Right lobe of liver (tissue), 6 donors: ENCODE measurements at regions not wholly inside any gene's neighbourhood (a gene's known extent, or its start where the extent isn't known, plus 50 kb on each side); places are given as distances from the start of the nearest gene placed in this dataset.

Experiments
- ATAC-seq, 4 donors: fragments of 200-7000 bp; cut with Tn5 transposase; one replicate each; pipeline ENCODE4 v1.9.1; 2020; ENCODE audit warnings: mild to moderate bottlenecking in 4 of 4, moderate library complexity in 4 of 4
- DNase-seq, 3 donors: peaks; one replicate each; pipeline ENCODE4 v3.0.0-alpha.2; 2020
- H3K27ac ChIP-seq, 3 donors: fragments of 200-600 bp; one replicate each; pipeline ENCODE4 v1.8.0; 2022
- H3K27me3 ChIP-seq, 2 donors: fragments of 200-600 bp; one replicate each; pipeline ENCODE4 v1.8.0; 2022
- H3K36me3 ChIP-seq, 4 donors: fragments of 200-600 bp; sonication (generic) in 1 of 4; one replicate each; pipeline versions ENCODE4 v1.5.1 to v1.8.0; 2017 to 2022; ENCODE audit warnings: control low read depth in 1 of 4
- H3K4me1 ChIP-seq, 4 donors: fragments of 200-600 bp; sonication (generic) in 1 of 4; one replicate each; pipeline versions ENCODE4 v1.5.1 to v1.8.0; 2017 to 2022; ENCODE audit warnings: control low read depth in 1 of 4
- H3K4me3 ChIP-seq, 3 donors: fragments of 200-600 bp; one replicate each; pipeline ENCODE4 v1.8.0; 2022
- H3K9me3 ChIP-seq, 4 donors: fragments of 200-600 bp; sonication (generic) in 1 of 4; one replicate each; pipeline versions ENCODE4 v1.5.1 to v1.8.0; 2017 to 2022; ENCODE audit warnings: control low read depth in 1 of 4
- CTCF ChIP-seq, 4 donors: fragments of 200-600 bp in 3 of 4; fragments of 450-650 bp in 1 of 4; IDR thresholded peaks; one replicate each; pipeline versions ENCODE4 v1.5.1 to v1.8.0; 2016 to 2022; ENCODE audit warnings: antibody characterized with exemption in 4 of 4, mild to moderate bottlenecking in 2 of 4
- POLR2A ChIP-seq: fragments of 450-650 bp; IDR thresholded peaks from one replicate; pipeline ENCODE4 v1.6.1; 2017; ENCODE audit warnings: antibody characterized with exemption, mild to moderate bottlenecking
- WGBS: methylation state at CpG from one replicate; pipeline ENCODE4 v1.1.6; 2018; ENCODE audit warnings: low coverage, low lambda C conversion rate; ENCODE audit not compliant: insufficient coverage; ENCODE audit errors: missing lambda C conversion rate; 5-methylcytosine and 5-hydroxymethylcytosine counted together
- intact Hi-C, 2 donors: fragments of 100-400 bp; cut with DNase I; formaldehyde crosslinking; loops; one replicate each; pipeline versions ENCODE4 v1.11.2 to v1.14.1; 2022
- donor health status: DM: no; HTN: yes; CAD: no.
- donor health status: DM: no; HTN: no; CAD: no.
- donor health status: DM: no; HTN: no; CAD: no.
- donor health status: DM: no; HTN: yes; CAD: no.
- donor health status: DM: no; HTN: yes; CAD: no.

DNA sequence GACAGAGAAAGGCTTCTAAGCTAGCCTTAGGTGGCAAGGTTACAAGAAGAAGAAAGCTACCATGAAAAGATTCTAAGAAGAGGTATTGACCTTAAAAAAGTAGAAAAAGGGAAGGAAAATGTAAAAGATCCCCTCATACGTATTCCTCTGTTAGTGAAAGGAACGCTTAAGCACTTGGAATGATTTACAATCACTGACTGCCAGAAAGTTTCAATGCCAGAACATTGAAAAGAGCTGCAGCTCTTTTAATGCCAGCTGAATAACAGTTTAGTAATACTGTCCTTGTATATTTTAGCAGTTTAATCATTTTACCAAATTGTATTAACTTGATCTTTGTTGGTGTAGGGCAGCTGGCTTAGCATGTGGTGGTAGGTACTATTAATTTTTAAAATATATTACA is 650.7 kb downstream of the FAM181B start:
- Histone ChIP-seq H3K27me3 (no peaks in the 10 kb centered on the region), H3K36me3 (no peaks in the 10 kb centered on the region), H3K27ac (no peak overlapping the region), H3K4me3 (no peak overlapping the region), H3K4me1 (no peaks in the 10 kb centered on the region), H3K9me3 (no peaks in the 10 kb centered on the region)
- intact Hi-C loops, result no loop called here
- no peak for DNase-seq
- no peak for TF ChIP-seq POLR2A
- no peak for TF ChIP-seq CTCF (IDR thresholded peaks at IDR 0.05)
- 66% methylated on average over 2 of the region's 2 CpGs for WGBS
- no peak for ATAC-seq

DNA sequence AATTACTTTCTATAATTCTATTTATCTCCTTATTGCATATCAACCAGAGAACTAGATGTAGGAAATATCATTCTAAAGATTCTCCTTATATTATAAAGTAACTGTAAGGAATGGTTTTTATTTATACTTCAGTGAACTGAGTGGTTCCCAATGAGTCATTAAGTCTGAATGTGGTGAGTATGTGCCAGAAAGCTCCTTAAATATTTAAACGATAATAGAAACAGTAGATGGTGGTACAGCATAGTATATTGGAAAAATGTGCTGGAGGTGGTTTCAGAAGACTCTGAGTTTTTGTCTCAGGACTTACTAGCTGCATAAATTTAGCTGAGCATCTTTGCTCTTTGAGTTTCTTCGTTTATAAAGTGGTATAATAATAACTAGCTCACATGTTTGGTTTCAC is 653.5 kb downstream of the FAM181B start:
- intact Hi-C loops, result no loop called here
- TF ChIP-seq POLR2A (no peak), CTCF (IDR thresholded peaks at IDR 0.05) (no peak)
- H3K27ac ChIP-seq, result no peak overlapping the region
- no peaks in the 10 kb centered on the region for H3K4me1 ChIP-seq
- DNase-seq, result no peak
- no peak for ATAC-seq
- 37% methylated on average over 2 of the region's 2 CpGs for WGBS
- no peaks in the 10 kb centered on the region for H3K36me3 ChIP-seq
- H3K27me3 ChIP-seq, result no peaks in the 10 kb centered on the region
- H3K4me3 ChIP-seq, result no peak overlapping the region
- H3K9me3 ChIP-seq, result no peaks in the 10 kb centered on the region

GRCh38 chr11:82076126-82076525 is 657.5 kb downstream of the FAM181B start:
- intact Hi-C loops, result no loop called here
- no peak for ATAC-seq
- Histone ChIP-seq H3K4me1 (no peaks in the 10 kb centered on the region), H3K9me3 (no peaks in the 10 kb centered on the region), H3K27ac (no peak overlapping the region), H3K27me3 (no peaks in the 10 kb centered on the region), H3K4me3 (no peak overlapping the region), H3K36me3 (no peaks in the 10 kb centered on the region)
- DNase-seq, result no peak
- 51% methylated on average over 3 of the region's 3 CpGs for WGBS
- TF ChIP-seq POLR2A, result no peak
- no peak for TF ChIP-seq CTCF (IDR thresholded peaks at IDR 0.05)

DNA sequence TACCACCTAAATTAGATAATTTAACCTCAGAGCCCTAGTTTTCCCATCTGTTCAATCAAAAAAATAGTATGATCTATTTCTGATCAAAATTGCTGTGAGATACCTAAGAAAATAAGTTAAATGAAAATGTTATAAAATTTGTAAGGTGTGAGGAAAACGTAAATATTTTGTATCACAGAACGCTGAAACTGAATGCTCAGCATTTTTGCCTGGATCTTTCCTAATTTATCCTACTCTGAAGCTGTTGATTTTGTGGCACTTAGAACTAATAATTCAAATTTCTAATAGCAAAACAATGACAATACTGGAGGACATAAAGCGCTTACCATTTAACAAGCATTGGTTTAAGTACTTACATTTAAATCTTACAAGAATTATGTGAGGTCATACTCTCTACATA is 674.2 kb downstream of the FAM181B start:
- 80% methylated on average over 3 of the region's 3 CpGs for WGBS
- TF ChIP-seq POLR2A (no peak), CTCF (IDR thresholded peaks at IDR 0.05) (no peak)
- intact Hi-C loops, result no loop called here
- H3K27me3 ChIP-seq, result no peaks in the 10 kb centered on the region
- no peaks in the 10 kb centered on the region for H3K36me3 ChIP-seq
- H3K27ac ChIP-seq, result no peak overlapping the region
- no peak overlapping the region for H3K4me3 ChIP-seq
- no peaks in the 10 kb centered on the region for H3K9me3 ChIP-seq
- H3K4me1 ChIP-seq, result no peaks in the 10 kb centered on the region
- DNase-seq, result no peak
- no peak for ATAC-seq

GRCh38 chr11:82056450-82056849 is 677.2 kb downstream of the FAM181B start:
- H3K36me3 ChIP-seq, result no peaks in the 10 kb centered on the region
- DNase-seq (no peak), ATAC-seq (no peak)
- TF ChIP-seq CTCF (IDR thresholded peaks at IDR 0.05) (no peak), POLR2A (no peak)
- H3K4me3 ChIP-seq, result no peak overlapping the region
- no peaks in the 10 kb centered on the region for H3K27me3 ChIP-seq
- H3K9me3 ChIP-seq, result no peaks in the 10 kb centered on the region
- intact Hi-C loops, result no loop called here
- H3K27ac ChIP-seq, result no peak overlapping the region
- 46% methylated on average over 1 of the region's 1 CpG for WGBS
- no peaks in the 10 kb centered on the region for H3K4me1 ChIP-seq
